ENCODE measurements at regions not wholly inside any gene's neighbourhood (a gene's known extent, or its start where the extent isn't known, plus 50 kb on each side); places are given as distances from the start of the nearest gene placed in this dataset.

DNA sequence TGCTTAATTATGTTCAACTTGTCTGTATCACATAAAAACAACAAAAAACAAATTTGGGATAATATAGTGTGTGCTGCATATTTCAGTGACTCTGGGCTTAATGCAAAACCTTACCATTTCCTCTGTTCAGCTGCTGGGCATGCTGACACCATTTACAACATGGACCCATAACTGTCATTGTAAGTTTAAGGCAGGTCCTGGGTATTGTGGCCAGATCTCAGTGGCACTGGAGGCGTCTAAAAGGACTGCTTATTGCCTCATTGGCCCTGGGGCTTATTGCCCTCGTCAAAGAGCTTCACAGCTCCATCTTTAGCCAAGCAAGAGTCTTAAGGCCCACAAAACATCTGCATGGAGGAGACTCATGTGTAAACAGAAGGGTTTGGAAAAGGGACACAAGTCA is 390.2 kb downstream of the NR2F2 start:
- TF ChIP-seq, protein P1, sequence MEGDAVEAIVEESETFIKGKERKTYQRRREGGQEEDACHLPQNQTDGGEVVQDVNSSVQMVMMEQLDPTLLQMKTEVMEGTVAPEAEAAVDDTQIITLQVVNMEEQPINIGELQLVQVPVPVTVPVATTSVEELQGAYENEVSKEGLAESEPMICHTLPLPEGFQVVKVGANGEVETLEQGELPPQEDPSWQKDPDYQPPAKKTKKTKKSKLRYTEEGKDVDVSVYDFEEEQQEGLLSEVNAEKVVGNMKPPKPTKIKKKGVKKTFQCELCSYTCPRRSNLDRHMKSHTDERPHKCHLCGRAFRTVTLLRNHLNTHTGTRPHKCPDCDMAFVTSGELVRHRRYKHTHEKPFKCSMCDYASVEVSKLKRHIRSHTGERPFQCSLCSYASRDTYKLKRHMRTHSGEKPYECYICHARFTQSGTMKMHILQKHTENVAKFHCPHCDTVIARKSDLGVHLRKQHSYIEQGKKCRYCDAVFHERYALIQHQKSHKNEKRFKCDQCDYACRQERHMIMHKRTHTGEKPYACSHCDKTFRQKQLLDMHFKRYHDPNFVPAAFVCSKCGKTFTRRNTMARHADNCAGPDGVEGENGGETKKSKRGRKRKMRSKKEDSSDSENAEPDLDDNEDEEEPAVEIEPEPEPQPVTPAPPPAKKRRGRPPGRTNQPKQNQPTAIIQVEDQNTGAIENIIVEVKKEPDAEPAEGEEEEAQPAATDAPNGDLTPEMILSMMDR (IDR thresholded peaks at IDR 0.05) = no peak
- TF ChIP-seq EP300 (IDR thresholded peaks at IDR 0.05) (no peak), POLR2A (IDR thresholded peaks at IDR 0.05) (no peak)

All from tibial nerve (tissue), 4 donors.